ENCODE measurements at regions not wholly inside any gene's neighbourhood (a gene's known extent, or its start where the extent isn't known, plus 50 kb on each side); places are given as distances from the start of the nearest gene placed in this dataset.
A peak's percentile ranks its signal among the peaks of the same experiment; 100 is the strongest.

DNA sequence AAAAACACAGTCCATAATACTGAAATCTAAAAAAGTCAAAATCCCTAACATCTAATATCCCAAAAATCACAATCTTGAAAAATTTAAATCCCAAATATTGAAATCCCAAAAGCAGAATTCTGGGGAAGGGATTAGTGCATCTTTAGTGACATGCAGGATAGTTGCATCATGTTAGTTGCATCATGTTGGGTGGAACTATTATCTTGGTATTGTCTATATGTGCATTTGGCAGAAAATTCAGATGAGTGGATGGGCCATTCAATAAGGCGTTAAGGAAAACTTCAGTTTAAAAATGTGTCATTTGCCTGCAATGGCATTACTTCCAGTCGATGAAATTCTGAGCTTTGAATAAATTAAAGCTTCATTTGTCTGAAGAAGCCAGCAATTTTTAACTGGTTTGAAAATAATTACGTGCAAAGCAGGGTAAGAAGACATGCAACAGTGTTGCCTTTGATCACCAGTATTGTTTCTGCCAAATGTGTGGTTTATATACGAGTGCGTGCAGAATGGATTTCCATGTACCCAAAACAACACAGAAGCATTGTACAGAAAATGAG lies 221.4 kb upstream of the NFE2L3 start:
- no peak overlapping the region for H3K4me3 Mint-ChIP-seq
- peaks cover 17% of the 10 kb centered on the region for H3K9me3 Mint-ChIP-seq (ENCODE audit: insufficient read depth)
- CTCF ChIA-PET = interaction anchor here (1.9 kb wide), 1 partner anchor 35 kb away, joined by 5 read pairs; no protein-coding TSS in a partner anchor

DNA sequence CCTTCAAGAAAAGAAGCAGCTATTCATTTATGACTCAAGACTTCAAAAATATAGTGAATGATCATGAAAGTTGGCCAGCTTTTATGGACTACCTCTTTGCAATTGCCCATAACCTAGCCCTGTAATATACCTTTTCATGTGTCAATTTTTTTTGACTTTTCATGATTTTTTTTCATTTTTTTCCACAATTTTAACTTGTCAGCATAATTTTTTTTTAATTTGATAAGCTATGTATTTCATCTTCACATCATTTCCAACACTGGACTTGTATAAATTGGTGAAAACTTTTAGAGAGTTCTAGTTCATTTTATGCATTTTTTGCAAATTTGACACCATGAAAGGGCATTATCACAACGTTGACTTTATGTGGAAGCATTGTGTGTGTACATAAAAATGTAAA lies 220.8 kb upstream of the NFE2L3 start:
- Mint-ChIP-seq H3K27ac (no peak overlapping the region), H3K9me3 (ENCODE audit: insufficient read depth) (peaks cover 17% of the 10 kb centered on the region), H3K4me1 (ENCODE audit: low read depth) (no peaks in the 10 kb centered on the region), H3K27me3 (ENCODE audit: low read depth) (peaks cover 26% of the 10 kb centered on the region), H3K4me3 (no peak overlapping the region), H3K36me3 (ENCODE audit: low read depth) (no peaks in the 10 kb centered on the region)
- POLR2A ChIA-PET = no interaction called here
- CTCF ChIA-PET = interaction anchor here (1.1 kb wide), 1 partner anchor 147 kb away, joined by 4 read pairs; no protein-coding TSS in a partner anchor
- ATAC-seq (no peak), DNase-seq (no peak)

More for the DNA sequence above, 221.4 kb upstream of the NFE2L3 start:
- H3K4me1 Mint-ChIP-seq (ENCODE audit: low read depth) = no peaks in the 10 kb centered on the region
- POLR2A ChIA-PET = no interaction called here
- H3K27me3 Mint-ChIP-seq (ENCODE audit: low read depth) = peaks cover 24% of the 10 kb centered on the region
- no peaks in the 10 kb centered on the region for H3K36me3 Mint-ChIP-seq (ENCODE audit: low read depth)
- DNase-seq = no peak
- H3K27ac Mint-ChIP-seq = no peak overlapping the region
- no peak for ATAC-seq

DNA sequence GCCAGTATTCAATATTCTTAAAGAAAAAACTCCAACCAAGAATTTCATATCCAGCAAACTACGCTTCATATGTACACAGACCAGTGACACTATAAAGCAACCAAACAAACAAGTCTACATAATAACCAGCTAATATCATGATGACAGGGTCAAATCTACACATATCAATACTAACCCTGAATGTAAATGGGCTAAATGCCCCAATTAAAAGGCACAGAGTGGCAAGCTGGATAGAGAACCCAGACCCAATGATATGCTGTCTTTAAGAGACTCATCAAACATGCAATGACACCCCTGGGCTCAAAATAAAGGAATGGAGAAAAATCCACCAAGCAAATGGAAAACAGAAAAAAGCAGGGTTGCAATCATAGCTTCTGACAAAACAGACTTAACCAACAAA lies 218.1 kb upstream of the NFE2L3 start:
- Mint-ChIP-seq H3K27me3 (ENCODE audit: low read depth) (peaks cover 35% of the 10 kb centered on the region), H3K27ac (no peak overlapping the region), H3K36me3 (ENCODE audit: low read depth) (no peaks in the 10 kb centered on the region), H3K9me3 (ENCODE audit: insufficient read depth) (peaks cover 17% of the 10 kb centered on the region), H3K4me3 (no peak overlapping the region), H3K4me1 (ENCODE audit: low read depth) (no peaks in the 10 kb centered on the region)
- ChIA-PET CTCF (interaction anchor here (0.7 to 2.6 kb wide), 2 partner anchors 41 to 128 kb away, joined by 3 to 8 read pairs; no protein-coding TSS in a partner anchor), POLR2A (no interaction called here)
- DNase-seq (no peak), ATAC-seq (no peak)

DNA sequence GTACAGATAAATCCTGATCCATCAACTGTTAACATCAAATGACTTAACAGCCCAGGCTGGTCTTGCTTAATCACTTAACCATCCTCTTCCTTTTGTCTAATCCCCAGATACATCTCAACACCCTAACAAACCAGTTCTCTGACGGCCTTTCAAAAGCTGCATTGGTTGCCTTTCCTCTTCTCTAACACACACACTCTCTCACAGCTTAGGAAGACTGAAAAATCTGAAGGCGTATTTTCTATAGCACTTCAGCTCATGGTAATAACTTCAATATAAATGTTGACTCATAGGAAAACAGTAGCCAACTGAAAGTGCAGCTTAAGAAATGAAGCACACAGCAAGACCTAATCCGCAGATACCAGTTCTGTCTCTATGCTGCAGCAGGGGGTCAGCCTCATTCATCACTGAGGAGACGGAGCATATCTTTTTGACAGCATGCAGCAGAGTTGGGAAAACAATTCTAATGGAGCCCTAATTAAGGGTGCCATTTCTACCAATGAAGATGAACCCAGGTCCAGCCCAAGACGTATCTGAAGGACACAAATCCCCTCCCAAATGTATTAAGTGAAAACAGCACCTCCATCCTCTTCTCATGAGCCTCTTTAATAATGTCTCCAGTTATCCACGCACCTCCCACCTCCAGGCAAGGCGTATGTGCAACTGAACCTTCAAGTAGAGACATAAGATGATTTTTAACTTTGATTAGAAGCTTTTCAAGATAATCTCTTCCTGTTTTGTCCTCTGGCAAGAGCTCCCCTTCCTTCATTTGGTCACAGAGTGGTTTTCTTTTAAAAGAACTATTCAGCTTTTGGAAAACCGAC lies 211.7 kb upstream of the NFE2L3 start:
- Mint-ChIP-seq H3K9me3 (ENCODE audit: insufficient read depth) (no peaks in the 10 kb centered on the region), H3K4me1 (ENCODE audit: low read depth) (peaks cover 13% of the 10 kb centered on the region), H3K27me3 (ENCODE audit: low read depth) (peaks cover 18% of the 10 kb centered on the region), H3K4me3 (peak overlapping the region; percentile 5), H3K27ac (peak overlapping the region; percentile 17), H3K36me3 (ENCODE audit: low read depth) (no peaks in the 10 kb centered on the region)
- ChIA-PET POLR2A (interaction anchor here (0.7 kb wide), 1 partner anchor 164 kb away, joined by 3 read pairs; no protein-coding TSS in a partner anchor), CTCF (interaction anchor here (0.7 to 1.7 kb wide), 4 partner anchors 45 to 485 kb away, joined by 3 to 8 read pairs (median 4); no protein-coding TSS in a partner anchor)
- ATAC-seq = no peak
- no peak for DNase-seq

DNA sequence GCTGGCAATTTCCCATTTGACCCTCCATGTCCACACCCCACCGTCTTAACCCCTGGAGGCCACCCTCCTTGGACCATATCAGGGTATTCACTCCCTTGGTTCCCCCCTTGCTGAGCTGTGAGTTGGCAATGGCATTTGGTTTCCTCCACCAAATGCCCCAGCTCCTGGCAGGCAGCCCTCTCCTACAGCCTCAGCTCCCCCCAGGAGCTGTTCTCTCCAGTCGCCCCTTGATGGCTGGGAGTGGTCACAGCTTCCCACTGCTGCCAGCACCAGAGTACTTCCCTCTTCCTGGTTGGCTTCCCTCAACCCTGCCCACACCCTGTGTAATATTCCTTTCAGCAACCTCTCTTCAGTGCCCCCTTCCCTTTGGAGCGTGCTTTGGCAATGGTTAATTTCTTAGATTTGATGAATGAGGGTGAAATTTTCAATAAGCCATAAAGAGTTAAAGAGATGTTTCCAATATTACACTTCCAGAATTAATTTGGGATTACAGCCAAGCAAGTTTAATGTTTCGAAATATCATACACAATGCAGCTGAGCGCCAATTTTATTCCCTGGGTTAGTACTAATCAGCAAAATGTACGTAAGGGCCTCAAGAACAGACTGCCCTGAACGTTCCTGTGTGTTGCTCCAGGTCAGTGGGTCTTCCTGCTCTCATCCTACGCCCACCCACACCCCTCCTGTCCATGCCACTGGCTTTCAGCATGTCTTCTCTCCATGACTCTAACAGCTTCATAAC lies 207.1 kb upstream of the NFE2L3 start:
- Mint-ChIP-seq H3K4me1 (ENCODE audit: low read depth) (peaks cover 22% of the 10 kb centered on the region), H3K27me3 (ENCODE audit: low read depth) (peaks cover 20% of the 10 kb centered on the region), H3K36me3 (ENCODE audit: low read depth) (peaks cover 3% of the 10 kb centered on the region), H3K27ac (no peak overlapping the region), H3K9me3 (ENCODE audit: insufficient read depth) (no peaks in the 10 kb centered on the region), H3K4me3 (no peak overlapping the region)
- CTCF ChIA-PET = no interaction called here
- DNase-seq (no peak), ATAC-seq (no peak)
- POLR2A ChIA-PET = no interaction called here

DNA sequence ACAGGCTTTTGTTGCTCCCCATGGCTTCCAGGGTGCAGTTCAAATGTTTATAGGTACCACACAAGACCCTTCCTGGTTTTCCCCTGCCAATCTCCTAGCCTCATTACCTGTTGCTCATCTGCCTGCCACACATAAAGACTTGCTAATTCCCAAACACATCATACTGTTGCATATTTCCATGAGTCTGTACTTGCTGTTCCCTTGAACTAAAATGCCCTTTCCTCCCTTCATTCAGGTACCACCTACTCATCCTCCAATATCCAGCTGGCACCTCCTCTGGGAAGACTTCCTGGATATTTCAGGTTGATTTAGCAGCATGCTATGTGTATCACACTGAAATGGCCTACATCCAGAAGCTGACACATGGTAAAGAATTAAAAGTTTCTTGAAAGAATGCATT lies 206.4 kb upstream of the NFE2L3 start:
- ChIA-PET POLR2A (no interaction called here), CTCF (interaction anchor here (1.6 kb wide), 1 partner anchor 50 kb away, joined by 4 read pairs; no protein-coding TSS in a partner anchor)
- H3K27me3 Mint-ChIP-seq (ENCODE audit: low read depth) = peaks cover 21% of the 10 kb centered on the region
- ATAC-seq (no peak), DNase-seq (no peak)
- no peak overlapping the region for H3K4me3 Mint-ChIP-seq
- H3K4me1 Mint-ChIP-seq (ENCODE audit: low read depth) = peaks cover 19% of the 10 kb centered on the region
- H3K27ac Mint-ChIP-seq = no peak overlapping the region
- no peaks in the 10 kb centered on the region for H3K9me3 Mint-ChIP-seq (ENCODE audit: insufficient read depth)
- H3K36me3 Mint-ChIP-seq (ENCODE audit: low read depth) = peaks cover 5% of the 10 kb centered on the region

DNA sequence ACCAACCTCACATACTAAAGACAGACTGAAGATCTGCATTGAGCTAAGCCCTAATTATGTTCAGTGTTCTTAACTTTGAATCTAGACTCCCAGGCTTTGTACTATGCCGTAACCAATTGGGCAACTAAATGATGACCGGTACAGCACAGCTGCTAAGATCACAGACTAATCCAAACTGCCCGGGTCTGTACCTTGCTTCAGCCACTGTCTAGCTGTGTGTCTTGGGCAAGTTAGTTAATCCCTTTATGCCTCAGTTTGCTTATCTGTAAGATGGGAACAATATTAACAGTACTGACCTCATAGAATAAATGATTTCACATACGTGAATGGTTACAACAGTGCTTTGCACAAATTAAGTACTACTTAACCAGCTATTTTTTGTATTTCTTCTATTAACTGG lies 205.8 kb upstream of the NFE2L3 start:
- peaks cover 5% of the 10 kb centered on the region for H3K36me3 Mint-ChIP-seq (ENCODE audit: low read depth)
- CTCF ChIA-PET = interaction anchor here (1.6 kb wide), 1 partner anchor 50 kb away, joined by 4 read pairs; no protein-coding TSS in a partner anchor
- H3K4me3 Mint-ChIP-seq = no peak overlapping the region

DNA sequence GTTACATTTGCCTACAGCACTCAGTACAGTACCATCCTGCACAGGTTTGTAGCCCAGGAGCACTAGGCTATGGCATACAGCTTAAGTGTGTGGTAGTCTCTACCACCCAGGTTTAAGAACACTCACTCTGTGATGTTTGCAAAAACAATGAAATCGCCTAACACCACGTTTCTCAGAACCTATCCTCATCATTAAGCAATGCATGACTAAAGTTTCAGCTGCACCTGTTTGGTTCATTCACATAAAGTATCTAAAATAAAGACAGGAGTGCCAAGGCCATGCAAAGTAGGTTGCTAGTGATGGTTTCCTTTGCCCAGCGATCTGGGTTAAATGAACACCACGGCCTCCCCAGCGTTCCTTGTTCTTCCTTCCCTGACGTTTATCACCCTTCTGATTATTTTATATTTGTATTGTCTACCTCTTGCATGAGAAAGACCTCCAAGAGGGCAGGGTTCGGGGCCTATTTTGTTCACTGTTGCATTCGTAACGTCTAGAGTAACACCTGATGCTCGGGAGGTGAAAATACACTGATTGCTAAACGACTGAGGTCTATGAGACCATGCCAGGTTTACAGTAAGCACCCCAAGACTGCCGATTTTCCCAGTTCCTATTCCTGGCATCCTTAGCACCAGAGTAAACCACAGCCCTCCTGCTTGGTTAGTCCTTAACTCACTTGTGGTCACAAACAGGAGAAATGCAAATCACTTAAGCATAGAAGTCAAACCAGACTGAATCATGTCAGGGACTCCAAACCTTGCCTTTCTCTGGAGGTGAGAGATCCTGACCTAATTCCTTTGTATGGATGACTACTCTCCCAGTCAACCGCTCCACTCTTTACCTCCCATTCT lies 204.1 kb upstream of the NFE2L3 start:
- CTCF ChIA-PET = interaction anchor here (1.0 kb wide), 1 partner anchor 422 kb away, joined by 3 read pairs; no protein-coding TSS in a partner anchor
- Mint-ChIP-seq H3K4me1 (ENCODE audit: low read depth) (peaks cover 15% of the 10 kb centered on the region), H3K36me3 (ENCODE audit: low read depth) (peaks cover 5% of the 10 kb centered on the region), H3K4me3 (no peak overlapping the region), H3K27ac (no peak overlapping the region), H3K27me3 (ENCODE audit: low read depth) (peaks cover 26% of the 10 kb centered on the region), H3K9me3 (ENCODE audit: insufficient read depth) (no peaks in the 10 kb centered on the region)
- ATAC-seq (no peak), DNase-seq (no peak)
- POLR2A ChIA-PET = no interaction called here

More for the DNA sequence above, 205.8 kb upstream of the NFE2L3 start:
- DNase-seq = no peak
- Mint-ChIP-seq H3K4me1 (ENCODE audit: low read depth) (peaks cover 15% of the 10 kb centered on the region), H3K27me3 (ENCODE audit: low read depth) (peaks cover 22% of the 10 kb centered on the region), H3K9me3 (ENCODE audit: insufficient read depth) (no peaks in the 10 kb centered on the region), H3K27ac (no peak overlapping the region)
- ATAC-seq = no peak
- POLR2A ChIA-PET = no interaction called here

DNA sequence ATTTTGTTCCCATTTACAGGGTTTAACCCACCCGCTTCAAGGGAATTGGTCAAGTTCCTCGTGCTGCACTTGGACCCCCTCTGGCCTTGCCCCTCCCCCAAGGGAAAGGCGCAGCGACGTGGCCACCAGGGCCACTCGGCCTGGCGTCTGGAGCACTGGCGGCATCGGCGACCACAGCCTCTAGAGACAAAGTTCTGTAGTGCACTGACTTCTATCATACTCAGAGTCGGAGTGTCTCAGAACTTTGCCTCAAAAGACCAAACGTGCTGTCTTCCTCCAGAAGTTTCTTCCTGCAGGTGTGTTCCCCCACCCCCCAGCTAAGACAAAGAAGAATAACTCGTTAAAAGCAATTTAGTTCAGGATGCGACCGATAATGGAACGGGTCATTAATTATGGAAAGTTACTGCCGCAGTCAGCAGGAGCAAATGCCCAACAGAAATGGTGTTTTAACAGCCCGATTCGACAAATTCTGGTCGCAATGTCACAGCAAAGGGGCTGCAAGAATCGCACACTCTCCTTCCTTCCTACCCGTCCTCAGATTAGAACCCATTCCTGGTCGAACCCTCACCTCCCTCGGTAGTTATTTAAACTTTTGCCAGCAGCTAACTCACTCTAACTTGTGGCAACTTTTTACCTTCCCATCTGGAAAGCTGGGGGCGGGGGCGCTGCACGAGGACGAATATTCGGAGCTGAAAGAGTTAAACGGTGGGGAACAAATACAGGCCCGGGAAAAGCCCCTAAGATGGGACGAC lies 202.1 kb upstream of the NFE2L3 start:
- peaks cover 15% of the 10 kb centered on the region for H3K4me1 Mint-ChIP-seq (ENCODE audit: low read depth)
- H3K27me3 Mint-ChIP-seq (ENCODE audit: low read depth) = peaks cover 31% of the 10 kb centered on the region
- ChIA-PET CTCF (interaction anchor here (1.3 to 1.7 kb wide), 2 partner anchors 18 to 57 kb away, joined by 3 to 5 read pairs; no protein-coding TSS in a partner anchor), POLR2A (no interaction called here)
- peak overlapping the region; percentile 8 for H3K27ac Mint-ChIP-seq
- DNase-seq (no peak), ATAC-seq (no peak)
- H3K9me3 Mint-ChIP-seq (ENCODE audit: insufficient read depth) = no peaks in the 10 kb centered on the region
- H3K36me3 Mint-ChIP-seq (ENCODE audit: low read depth) = peaks cover 5% of the 10 kb centered on the region
- peak overlapping the region; percentile 71 for H3K4me3 Mint-ChIP-seq

DNA sequence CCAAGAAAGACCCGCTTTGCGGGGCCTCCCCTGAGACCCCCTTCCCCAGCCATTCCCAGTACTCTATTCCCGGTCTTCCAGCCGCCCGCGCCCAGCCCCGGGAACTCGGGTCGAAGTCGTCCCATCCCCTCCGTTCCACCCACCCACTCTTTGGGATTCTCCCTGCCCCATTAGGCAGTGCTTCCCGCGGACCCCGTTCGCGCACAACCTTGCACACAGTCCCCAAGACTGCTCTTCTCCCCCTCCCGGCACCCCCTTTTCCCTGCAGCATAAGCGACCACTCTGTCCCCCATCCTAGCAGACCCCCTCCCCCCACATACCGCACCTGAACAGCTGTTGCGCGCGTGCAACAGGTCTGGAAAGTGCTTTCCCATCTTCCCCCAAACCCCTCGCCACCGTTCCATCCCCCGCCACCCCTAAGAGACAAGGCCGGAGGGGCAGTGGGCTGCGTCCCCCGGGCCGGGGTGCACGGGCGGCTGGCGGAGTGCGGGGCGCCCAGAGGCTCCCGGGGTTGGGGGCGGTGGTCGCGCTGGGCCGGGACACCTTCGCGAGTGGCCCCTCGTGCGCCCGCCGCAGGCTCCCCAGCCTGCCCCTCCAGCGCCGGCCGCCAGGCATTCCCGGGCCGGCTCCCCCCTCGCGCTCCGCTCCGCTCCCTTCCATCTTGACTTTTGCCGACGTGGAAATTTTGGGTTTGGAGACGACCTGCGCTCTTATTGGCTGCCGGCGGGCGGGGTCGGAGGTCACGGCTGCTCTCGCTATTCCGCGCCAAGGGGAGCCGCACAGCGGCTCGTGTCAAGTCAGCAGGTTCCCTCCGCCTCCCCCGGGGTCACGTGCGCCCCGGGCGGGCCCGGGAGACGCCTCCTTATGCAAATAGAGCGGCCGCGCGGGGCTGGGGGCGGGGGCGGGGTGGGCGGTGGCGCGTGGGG lies 201.2 kb upstream of the NFE2L3 start:
- peaks cover 29% of the 10 kb centered on the region for H3K27me3 Mint-ChIP-seq (ENCODE audit: low read depth)
- peak overlapping the region; percentile 76 for H3K27ac Mint-ChIP-seq
- DNase-seq (peak; percentile 92), ATAC-seq (peak; percentile 98)
- H3K9me3 Mint-ChIP-seq (ENCODE audit: insufficient read depth) = no peaks in the 10 kb centered on the region
- peak overlapping the region; percentile 86 for H3K4me3 Mint-ChIP-seq
- H3K36me3 Mint-ChIP-seq (ENCODE audit: low read depth) = peaks cover 5% of the 10 kb centered on the region
- H3K4me1 Mint-ChIP-seq (ENCODE audit: low read depth) = peaks cover 15% of the 10 kb centered on the region
- POLR2A ChIA-PET = no interaction called here
- CTCF ChIA-PET = interaction anchor here (0.6 to 1.7 kb wide), 3 partner anchors 17 to 438 kb away, joined by 3 to 5 read pairs (median 3); no protein-coding TSS in a partner anchor
